ENCODE measurements at regions not wholly inside any gene's neighbourhood (a gene's known extent, or its start where the extent isn't known, plus 50 kb on each side); places are given as distances from the start of the nearest gene placed in this dataset.

GRCh38 chr2:180728928-180729559, 251.4 kb upstream of the UBE2E3 start:
- TF ChIP-seq POLR2A (IDR thresholded peaks at IDR 0.05) (no peak), POLR2AphosphoS5 (IDR thresholded peaks at IDR 0.05) (no peak)
